Fibroblast of upper back skin (primary cell): ENCODE measurements at regions not wholly inside any gene's neighbourhood (a gene's known extent, or its start where the extent isn't known, plus 50 kb on each side); places are given as distances from the start of the nearest gene placed in this dataset.

Experiments
- DNase-seq: peaks from one replicate; pipeline ENCODE4 v3.0.0-alpha.2; 2013

DNA sequence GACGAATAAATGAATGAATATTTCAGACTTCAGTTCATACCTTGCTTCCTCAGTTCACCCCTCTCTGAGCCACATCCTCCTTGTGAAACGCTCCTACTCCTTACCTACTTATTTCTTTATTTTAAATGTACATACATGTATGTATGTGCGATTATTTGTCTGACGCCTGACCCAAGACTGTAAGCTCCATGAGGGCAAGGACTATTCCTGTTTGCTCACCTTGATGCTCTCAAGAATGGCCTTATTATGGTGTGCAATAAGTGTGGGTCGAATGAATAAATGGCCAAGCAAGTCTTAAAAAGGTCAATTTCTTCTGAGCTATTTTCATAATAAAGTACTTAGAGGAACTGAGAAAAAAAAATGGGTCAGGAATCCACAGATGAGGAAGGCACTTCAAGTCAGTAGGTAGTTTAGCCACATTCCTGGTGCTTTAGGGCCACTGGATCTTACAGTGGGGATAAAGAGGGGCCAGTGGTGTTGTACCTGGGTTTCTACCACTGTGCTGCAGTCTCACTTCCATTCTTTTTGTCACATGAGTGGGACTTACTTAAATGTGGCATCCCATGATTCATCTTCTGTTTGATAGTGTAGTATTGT is 74.7 kb downstream of the SDC1 start:
- DNase-seq = no peak

GRCh38 chr2:20149703-20150030 is 75.3 kb downstream of the SDC1 start:
- DNase-seq = no peak

DNA sequence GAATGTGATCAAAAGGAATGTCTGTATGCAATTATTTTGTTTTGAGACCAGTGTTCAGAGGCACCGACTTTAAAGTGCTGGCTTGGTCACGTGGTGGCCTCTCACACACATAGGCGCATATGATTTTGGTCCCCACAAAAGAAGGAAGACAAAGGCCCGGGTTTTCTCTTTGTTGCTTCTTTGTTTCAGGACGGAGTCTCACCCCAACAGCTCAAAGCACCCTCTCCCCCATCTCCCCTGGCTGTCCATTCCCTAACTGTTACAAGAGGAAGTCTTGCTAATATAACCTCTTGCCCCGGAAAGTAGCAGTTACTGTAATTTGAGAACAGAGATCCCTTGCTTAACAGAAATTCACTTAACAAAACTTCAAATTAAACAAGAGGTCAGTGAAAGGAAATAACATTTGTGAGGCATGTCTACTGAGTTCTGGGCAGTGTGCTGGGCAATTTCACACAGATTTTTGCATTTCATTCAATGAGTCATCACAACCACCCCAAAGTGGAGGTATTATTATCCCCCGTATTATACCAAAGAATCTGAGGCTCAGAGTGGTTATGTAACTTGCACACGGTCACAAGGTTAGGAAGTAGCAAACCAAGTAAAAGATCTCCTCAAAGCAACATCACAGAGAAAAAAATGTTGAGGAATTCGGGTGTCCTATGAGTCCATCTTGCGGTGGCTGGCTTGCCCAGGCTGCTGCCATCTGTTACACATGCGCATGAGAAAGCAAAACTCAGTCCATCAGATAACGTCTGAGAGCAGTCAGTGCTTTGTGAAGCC is 75.8 kb downstream of the SDC1 start:
- DNase-seq = peak; percentile 94

GRCh38 chr2:20148426-20148922 is 76.5 kb downstream of the SDC1 start:
- peak; percentile 59 for DNase-seq

DNA sequence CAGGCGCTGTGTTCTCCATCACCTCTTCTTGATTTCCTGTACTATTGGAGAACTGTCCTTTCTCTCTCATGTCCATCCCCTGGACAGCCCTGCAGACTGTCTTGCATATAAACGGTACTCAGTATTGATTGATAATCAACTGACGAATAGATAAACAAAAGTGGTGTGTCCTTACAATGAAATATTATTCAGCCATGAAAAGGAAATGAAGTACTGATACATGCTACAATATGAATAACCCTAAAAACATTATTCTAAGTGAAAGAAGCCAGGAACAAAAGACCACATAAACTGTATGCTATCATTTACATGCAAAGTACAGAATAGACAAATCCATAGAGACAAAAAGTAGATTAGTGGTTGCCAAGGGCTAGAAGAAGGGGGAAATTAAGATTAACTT is 77.6 kb downstream of the SDC1 start:
- DNase-seq = no peak

- DNase-seq = peak; percentile 54
These were observed 78.5 kb downstream of the SDC1 start for GRCh38 chr2:20146401-20146800.

DNA sequence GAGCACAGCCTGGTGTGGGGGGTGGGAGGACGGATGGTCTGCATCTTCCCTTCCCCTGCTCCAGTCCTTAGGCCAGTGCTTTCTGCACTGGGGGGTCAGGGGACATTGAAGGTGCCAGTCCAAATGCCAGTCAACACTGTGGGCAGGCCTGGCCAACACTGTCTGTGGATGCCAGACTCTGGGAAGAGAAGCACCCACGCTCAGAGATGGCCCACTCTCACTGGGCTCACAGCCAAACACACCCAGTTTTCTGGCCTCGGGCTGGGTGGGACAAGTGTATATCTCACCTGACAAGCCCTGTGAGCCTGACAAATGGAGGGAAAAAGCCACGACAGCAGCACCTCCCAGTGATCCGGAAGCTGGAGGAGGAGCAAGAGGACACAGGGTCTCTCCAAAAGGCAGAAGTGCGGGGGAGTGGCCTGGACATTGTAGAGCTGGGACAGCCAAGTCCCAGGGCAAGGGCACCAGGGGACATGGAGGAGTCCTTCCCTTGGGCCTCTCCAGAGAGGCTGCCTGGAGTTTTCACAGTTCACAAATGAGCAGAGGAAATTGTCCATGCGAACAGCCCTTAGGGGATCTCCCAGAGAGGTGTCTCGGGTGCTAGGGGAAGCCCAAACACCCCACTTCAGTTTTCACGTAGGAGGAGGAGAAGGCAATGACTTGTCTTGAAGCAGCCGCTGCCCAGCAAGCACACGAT is 79.3 kb downstream of the SDC1 start:
- no peak for DNase-seq

DNA sequence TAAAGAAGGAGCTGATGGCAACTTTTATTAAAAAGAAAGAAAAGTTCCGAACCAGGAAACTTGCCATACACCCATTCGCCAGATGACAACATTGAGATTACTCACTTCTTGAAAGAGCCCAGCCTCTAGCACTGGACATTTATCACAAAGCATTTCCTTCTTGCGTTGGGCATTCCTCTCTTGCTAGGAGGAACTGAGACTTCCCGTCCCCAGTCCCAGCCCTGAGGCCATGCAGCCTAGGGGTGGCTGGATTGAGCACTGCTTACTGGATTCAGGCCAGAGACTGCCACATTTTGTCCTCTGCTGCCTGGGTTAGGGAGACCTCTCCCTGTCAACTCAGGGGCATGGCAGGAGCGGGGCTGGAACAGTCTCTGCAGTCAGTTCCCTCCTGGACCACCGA is 80.1 kb downstream of the SDC1 start:
- DNase-seq = no peak

GRCh38 chr2:20144196-20144595 is 80.7 kb downstream of the SDC1 start:
- no peak for DNase-seq

GRCh38 chr2:20143263-20143662 is 81.7 kb downstream of the SDC1 start:
- DNase-seq = peak; percentile 33

DNA sequence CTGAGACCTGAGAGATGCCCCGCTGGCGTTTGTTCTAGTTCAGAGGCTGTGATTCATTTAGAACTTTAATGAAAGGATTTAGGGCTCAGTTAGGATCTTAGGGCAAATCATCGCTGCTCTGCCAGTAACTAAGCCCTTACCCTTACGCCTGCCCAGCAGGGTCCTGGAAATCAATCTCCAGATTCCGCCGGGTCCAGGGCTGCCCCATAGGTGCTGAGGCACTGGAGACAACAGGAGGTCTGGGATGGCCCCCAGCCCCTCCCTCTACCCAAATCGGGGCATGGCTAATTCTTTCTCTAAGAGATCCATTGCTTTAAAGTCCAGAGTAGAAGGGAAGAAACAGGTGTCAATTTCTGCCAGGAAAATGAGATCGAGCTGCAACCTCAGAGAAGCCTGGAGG is 83.1 kb downstream of the SDC1 start:
- DNase-seq = no peak

DNA sequence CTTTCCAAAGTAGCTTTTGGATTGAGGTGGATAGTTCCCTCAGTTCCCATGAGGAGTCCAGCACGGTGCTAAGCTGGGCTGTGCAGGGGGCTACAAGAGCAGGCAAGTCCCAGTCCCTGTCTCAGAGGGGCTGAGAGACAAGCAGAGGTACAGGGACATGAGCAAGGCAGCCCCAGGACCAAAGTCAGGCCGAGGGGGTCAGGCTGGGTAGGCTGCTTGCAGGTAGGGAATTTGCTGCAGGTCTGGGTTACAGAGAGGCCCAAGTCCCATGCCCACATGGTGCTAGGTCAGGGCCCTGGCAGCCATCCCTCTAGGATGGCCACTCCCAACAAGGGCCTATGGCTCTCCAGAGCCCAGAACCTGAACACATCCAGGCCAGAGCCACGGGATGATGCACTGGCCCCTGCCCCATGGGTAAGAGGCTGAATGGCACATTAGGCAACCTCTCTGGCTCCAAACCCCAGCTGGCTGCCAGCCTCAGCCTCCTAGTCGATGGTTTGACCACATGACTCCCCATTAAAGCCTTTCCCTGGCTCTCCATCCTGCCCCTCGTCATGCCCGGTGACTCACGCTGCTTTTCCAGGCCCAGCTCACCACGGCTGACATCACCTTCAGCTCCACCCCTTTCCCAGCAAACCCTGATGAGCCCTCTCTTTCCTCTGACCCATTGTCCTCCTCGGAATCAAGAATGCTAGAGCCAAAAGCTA is 83.7 kb downstream of the SDC1 start:
- peak; percentile 93 for DNase-seq

DNA sequence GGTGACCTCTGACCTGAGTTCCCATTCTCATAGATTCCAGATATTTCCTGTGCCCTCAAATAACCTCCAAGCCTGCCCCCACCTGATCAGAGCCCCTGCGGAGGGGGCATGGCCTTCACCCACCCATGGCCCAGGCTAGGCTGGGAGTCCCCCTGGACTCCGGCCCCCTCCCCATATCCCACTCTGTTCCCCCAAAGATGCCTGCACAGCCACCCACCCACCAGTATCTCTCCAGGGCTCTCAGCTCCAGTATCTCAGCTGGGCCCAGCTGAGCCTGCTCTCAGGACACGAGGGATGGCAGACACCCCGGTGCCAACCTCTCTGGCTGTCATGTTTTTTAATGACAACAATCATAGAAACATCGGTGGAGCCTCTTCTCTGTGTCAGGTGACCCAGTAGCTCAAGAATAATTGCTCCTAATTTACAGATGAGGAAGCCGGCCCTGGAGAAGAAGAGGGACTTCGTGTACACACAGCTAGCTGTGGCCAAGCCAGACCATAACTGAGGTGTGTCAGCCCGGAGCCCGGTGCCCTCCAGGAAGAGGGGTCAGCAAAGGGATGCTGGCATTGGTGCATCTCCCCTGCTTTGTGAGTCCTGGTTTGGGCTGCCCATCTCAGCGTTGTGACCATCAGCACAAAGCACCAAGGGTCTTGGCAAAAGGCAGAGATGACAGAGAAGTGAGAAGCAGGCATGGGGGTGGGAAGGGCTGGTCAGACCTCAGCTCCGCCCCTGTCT is 84.4 kb downstream of the SDC1 start:
- DNase-seq = no peak

GRCh38 chr2:20139407-20140172 is 85.3 kb downstream of the SDC1 start:
- no peak for DNase-seq

GRCh38 chr2:20138696-20139095 is 86.2 kb downstream of the SDC1 start:
- DNase-seq = no peak

DNA sequence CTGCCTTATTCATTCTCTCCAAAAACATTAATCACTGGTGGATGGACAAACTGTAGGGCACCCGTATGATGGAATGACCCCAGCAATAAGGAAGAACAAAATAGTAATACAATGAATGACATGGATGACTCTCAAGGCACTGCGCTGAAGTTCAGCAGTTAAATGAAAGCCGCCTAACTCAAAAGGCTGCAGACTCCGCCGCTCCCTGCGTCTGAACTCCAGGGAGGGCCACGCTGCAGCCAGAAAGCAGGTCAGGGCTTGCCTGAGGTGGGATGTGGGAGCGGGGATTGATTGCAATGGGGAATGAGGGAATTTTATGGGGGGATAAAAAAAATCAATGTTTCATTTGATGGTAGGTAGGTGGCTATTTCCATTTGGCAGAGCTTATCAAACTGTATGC is 86.5 kb upstream of the LAPTM4A start:
- DNase-seq = no peak

GRCh38 chr2:20137131-20137571 is 85.7 kb upstream of the LAPTM4A start:
- no peak for DNase-seq

DNA sequence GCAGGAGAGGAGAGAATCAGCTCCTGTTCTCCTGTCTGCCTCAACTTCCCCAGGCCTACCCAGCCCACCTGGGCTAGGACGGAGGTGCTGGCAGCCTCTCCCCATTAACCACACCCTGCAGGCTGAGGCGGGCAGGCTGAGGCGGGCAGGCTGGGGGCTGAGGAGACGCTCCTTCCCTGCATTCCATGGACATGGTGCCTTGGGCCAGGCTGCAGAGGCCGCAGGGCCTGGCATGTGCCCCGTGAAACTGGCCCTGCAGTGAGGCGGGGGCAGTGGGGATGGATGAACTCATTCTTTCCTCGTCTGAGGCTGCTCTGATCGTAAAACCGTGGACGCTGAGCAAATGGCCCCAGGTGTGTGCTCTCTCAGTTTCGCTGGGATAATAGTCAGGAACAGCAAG is 84.7 kb upstream of the LAPTM4A start:
- no peak for DNase-seq

DNA sequence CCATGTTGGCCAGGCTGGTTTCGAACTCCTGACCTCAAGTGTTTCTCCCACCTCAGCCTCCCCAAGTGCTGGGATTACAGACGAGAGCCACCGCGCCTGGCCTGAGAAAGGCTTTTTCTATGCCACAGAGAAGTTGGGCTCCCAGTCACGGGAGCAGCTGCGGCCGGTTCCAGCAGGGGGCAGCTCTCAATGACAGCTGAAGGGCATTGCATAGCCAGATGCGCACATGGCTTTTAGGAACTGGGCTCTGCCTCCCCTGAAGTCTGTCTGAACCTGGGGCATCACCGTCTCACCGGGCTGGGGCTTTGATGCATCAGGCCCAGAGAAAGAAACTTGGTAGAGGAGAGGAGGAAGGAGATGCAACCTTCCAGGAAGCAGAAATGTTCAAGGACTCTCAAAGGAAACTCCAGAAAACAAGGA is 84.2 kb upstream of the LAPTM4A start:
- DNase-seq = peak; percentile 66

DNA sequence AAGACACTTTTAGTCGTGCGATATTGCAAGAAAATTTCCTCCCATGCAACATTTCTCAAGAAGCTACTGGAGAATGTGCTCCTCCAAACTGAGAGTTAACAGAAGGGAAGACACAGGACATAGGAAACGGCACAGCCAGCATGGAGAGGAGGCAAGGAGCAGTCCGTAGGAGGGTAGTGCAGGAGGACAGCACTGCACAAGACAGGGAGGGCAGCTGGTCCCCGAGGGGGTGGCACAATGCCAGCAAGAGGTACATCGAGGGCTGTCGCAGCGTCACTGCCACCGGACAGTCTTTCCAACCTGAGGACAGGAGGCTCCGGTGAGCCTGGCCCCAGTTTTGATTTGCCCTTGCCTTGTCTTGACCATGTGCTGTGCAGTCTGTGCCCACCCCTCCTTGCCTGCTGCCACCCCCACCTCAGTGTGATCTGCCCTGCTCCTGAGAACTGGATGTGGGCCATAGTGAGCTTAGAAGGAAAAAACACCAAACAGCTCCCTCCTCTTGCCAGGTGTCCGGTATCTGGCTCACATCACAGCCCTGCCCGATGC is 81.6 kb upstream of the LAPTM4A start:
- no peak for DNase-seq

DNA sequence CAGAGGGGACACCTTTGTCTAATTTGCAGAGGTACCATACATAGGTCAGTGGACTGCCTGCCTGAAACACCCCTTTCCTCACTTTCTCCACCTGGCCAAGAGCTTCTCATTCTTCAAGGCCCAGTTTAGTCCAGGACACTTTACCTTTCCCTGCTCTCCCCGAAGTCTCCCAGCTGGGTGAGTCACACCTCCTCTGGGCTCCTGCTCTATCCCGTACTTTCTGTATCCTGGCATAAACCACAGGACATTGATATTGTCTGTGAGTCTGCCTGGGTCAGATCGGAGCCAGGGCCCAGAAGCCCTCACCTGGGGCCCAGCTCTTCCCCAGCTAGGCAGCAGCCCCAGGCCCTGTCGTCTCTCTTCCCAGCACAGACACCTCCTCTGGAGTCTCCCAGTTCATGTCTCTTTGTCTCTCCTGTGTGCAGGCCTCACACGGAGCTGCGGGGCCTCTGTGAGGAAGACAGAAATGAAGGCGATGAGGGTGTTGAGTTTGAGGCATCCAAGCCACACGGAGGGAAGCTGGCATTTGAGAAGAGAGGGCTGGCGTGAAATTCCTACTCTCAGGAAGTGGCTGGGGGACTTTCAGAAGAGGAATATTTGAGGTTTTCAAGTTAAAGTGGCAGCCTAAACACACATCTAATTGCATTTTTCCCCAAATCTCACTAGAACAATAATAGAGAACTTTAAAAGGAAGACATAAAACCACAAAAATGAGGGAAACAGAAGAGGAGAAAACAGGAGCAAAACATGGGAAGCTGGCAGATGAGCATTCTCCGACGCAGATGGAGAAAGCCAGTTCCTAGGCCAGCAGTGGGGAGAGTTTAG is 79.6 kb upstream of the LAPTM4A start:
- peak; percentile 90 for DNase-seq
